NT2/D1 (cell line): ENCODE measurements at regions not wholly inside any gene's neighbourhood (a gene's known extent, or its start where the extent isn't known, plus 50 kb on each side); places are given as distances from the start of the nearest gene placed in this dataset.

ENCODE experiments used
- DNase-seq: peaks from one replicate; pipeline ENCODE4 v3.0.0-alpha.2; 2011; ENCODE audit warnings: low read depth, low spot score
- H3K27me3 ChIP-seq: 2 replicates; pipeline ENCODE4 v1.6.0; 2011; ENCODE audit warnings: mild to moderate bottlenecking; ENCODE audit not compliant: insufficient read length, insufficient read depth
- H3K36me3 ChIP-seq: 2 replicates; pipeline ENCODE4 v1.6.1; 2011; ENCODE audit warnings: mild to moderate bottlenecking, low read length, mixed read lengths; ENCODE audit not compliant: insufficient read depth, insufficient read length
- H3K4me1 ChIP-seq: 2 replicates; pipeline ENCODE4 v1.5.1; 2011; ENCODE audit not compliant: insufficient read depth, insufficient read length
- H3K4me3 ChIP-seq: 2 replicates; pipeline ENCODE4 v1.5.1; 2011; ENCODE audit warnings: low read depth; ENCODE audit not compliant: insufficient read length
- H3K9ac ChIP-seq: 2 replicates; pipeline ENCODE4 v1.6.0; 2011; ENCODE audit warnings: low read depth; ENCODE audit not compliant: insufficient read length
- H3K9me3 ChIP-seq: 2 replicates; pipeline ENCODE4 v1.5.1; 2011; ENCODE audit warnings: mild to moderate bottlenecking, low read length; ENCODE audit not compliant: insufficient read depth
- SUZ12 ChIP-seq: IDR thresholded peaks from 2 replicates; pipeline ENCODE4 v1.6.1; 2011; ENCODE audit not compliant: insufficient read length, insufficient read depth; ENCODE audit errors: extremely low read depth
- YY1 ChIP-seq: IDR thresholded peaks from 2 replicates; pipeline ENCODE4 v1.6.1; 2011; ENCODE audit not compliant: insufficient read length, insufficient read depth
- ZNF274 ChIP-seq: IDR thresholded peaks from 2 replicates; pipeline ENCODE4 v1.6.1; 2011; ENCODE audit warnings: mild to moderate bottlenecking, low read depth, low read length

GRCh38 chr1:198939286-198939685 is 300.4 kb downstream of the PTPRC start:
- Histone ChIP-seq H3K4me1 (no peaks in the 10 kb centered on the region), H3K36me3 (no peaks in the 10 kb centered on the region), H3K4me3 (no peak overlapping the region), H3K9ac (no peak overlapping the region), H3K9me3 (no peaks in the 10 kb centered on the region), H3K27me3 (no peaks in the 10 kb centered on the region)
- TF ChIP-seq SUZ12, result no peak
- no peak for TF ChIP-seq ZNF274
- TF ChIP-seq YY1, result no peak
- no peak for DNase-seq

- Histone ChIP-seq H3K36me3 (no peaks in the 10 kb centered on the region), H3K27me3 (no peaks in the 10 kb centered on the region), H3K4me3 (no peak overlapping the region), H3K9me3 (no peaks in the 10 kb centered on the region), H3K9ac (no peak overlapping the region), H3K4me1 (no peaks in the 10 kb centered on the region)
- TF ChIP-seq SUZ12, result no peak
- TF ChIP-seq YY1, result no peak
- TF ChIP-seq ZNF274, result no peak
- DNase-seq, result no peak
These were observed 301.1 kb downstream of the PTPRC start for GRCh38 chr1:198939956-198940355.

GRCh38 chr1:198942466-198942865 is 303.6 kb downstream of the PTPRC start:
- Histone ChIP-seq H3K9me3 (no peaks in the 10 kb centered on the region), H3K9ac (no peak overlapping the region), H3K27me3 (no peaks in the 10 kb centered on the region), H3K4me3 (no peak overlapping the region), H3K4me1 (no peaks in the 10 kb centered on the region), H3K36me3 (no peaks in the 10 kb centered on the region)
- TF ChIP-seq SUZ12 (no peak), ZNF274 (no peak), YY1 (no peak)
- DNase-seq, result no peak

GRCh38 chr1:198943484-198944187 is 304.8 kb downstream of the PTPRC start:
- TF ChIP-seq ZNF274 (no peak), YY1 (no peak), SUZ12 (no peak)
- H3K9ac ChIP-seq, result no peak overlapping the region
- H3K36me3 ChIP-seq, result no peaks in the 10 kb centered on the region
- no peaks in the 10 kb centered on the region for H3K9me3 ChIP-seq
- no peak for DNase-seq
- H3K4me1 ChIP-seq, result no peaks in the 10 kb centered on the region
- H3K4me3 ChIP-seq, result no peak overlapping the region
- no peaks in the 10 kb centered on the region for H3K27me3 ChIP-seq

GRCh38 chr1:198947456-198947855 is 308.6 kb downstream of the PTPRC start:
- Histone ChIP-seq H3K9me3 (no peaks in the 10 kb centered on the region), H3K4me3 (no peak overlapping the region), H3K27me3 (no peaks in the 10 kb centered on the region), H3K36me3 (no peaks in the 10 kb centered on the region), H3K4me1 (no peaks in the 10 kb centered on the region), H3K9ac (no peak overlapping the region)
- DNase-seq, result no peak
- TF ChIP-seq ZNF274 (no peak), YY1 (no peak), SUZ12 (no peak)

GRCh38 chr1:198948895-198949659 is 310.2 kb downstream of the PTPRC start:
- no peak for DNase-seq
- Histone ChIP-seq H3K4me1 (no peaks in the 10 kb centered on the region), H3K27me3 (no peaks in the 10 kb centered on the region), H3K4me3 (no peak overlapping the region), H3K36me3 (no peaks in the 10 kb centered on the region), H3K9me3 (no peaks in the 10 kb centered on the region), H3K9ac (no peak overlapping the region)
- TF ChIP-seq ZNF274 (no peak), YY1 (no peak), SUZ12 (no peak)

- Histone ChIP-seq H3K9ac (no peak overlapping the region), H3K36me3 (no peaks in the 10 kb centered on the region), H3K27me3 (no peaks in the 10 kb centered on the region), H3K4me3 (no peak overlapping the region), H3K9me3 (no peaks in the 10 kb centered on the region), H3K4me1 (no peaks in the 10 kb centered on the region)
- TF ChIP-seq YY1 (no peak), SUZ12 (no peak), ZNF274 (no peak)
- DNase-seq, result no peak
These were observed 311.2 kb downstream of the PTPRC start for GRCh38 chr1:198950036-198950435.
